ENCODE measurements at regions not wholly inside any gene's neighbourhood (a gene's known extent, or its start where the extent isn't known, plus 50 kb on each side); places are given as distances from the start of the nearest gene placed in this dataset.

GRCh38 chr9:105026451-105026850, 98.5 kb upstream of the ABCA1 start:
- no peak for TF ChIP-seq GATA2 (IDR thresholded peaks at IDR 0.05; ENCODE audit: low read depth, low read length)
- TF ChIP-seq GATA3 (IDR thresholded peaks at IDR 0.05; ENCODE audit: low read depth, low read length) = no peak
